ENCODE measurements at regions not wholly inside any gene's neighbourhood (a gene's known extent, or its start where the extent isn't known, plus 50 kb on each side); places are given as distances from the start of the nearest gene placed in this dataset.
"Not testable (repeated sequence)": the region's sequence is repeated elsewhere in the genome, so short reads cannot be mapped to it uniquely, and the experiment has no call there.

DNA sequence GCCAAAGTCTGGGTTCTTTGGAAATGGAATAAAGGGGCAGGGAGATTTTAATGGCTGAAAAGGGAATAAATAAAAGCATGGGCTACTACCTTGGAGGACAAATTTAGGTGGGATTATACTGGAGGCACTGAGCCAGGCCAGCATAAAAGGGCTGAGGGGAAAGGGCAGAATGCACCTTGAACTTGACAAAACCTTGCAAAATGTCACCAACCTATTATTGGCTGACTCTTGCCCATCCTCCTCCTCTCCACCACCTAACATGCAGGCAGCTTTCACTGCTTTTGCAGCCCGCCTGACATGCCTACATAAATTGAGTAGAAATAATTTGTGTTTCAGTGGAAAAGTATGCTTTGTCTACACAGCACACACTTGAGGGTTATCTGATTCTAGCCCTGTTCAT, 65.3 kb upstream of the ABLIM1 start:
- no peak for TF ChIP-seq ZNF274 (IDR thresholded peaks at IDR 0.05; ENCODE audit: low read depth, low read length)
- H3K4me3 ChIP-seq (ENCODE audit: low read length): no peak overlapping the region

DNA sequence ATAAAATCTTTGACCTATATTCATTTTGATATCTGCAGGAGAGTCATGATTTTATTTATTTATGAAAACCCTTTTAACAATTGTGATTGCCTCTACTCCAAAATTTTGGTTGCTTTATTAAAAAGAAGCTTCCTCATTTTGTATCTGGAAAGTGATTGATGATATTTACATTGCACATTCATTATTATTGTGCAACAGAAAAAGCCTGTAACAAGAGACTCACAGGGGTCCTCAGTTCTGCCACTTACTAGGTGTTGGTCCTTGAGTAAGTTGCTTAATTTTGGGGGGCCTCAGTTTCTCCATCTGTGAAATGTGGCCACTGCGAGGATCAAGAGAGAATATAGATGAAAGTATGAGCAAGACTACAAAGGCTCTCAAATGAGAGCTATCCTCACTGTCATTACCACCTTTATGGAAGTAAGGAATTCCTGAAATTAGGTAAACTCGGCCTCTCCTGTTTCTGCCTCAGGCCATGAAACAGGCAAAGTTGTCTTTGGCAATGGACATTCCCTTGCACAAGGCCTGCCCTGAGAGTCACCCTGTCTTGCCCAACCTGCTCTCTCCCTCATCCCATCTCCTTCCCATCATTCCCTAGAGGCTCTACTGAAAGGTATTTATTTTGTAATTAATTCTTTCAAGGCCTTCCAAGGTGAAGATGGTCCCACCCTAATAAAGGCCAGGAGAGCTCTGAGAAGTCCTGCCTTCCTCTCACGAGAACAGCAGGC, 66.1 kb upstream of the ABLIM1 start:
- no peak overlapping the region for H3K4me3 ChIP-seq (ENCODE audit: low read length)
- TF ChIP-seq ZNF274 (IDR thresholded peaks at IDR 0.05; ENCODE audit: low read depth, low read length): no peak

DNA sequence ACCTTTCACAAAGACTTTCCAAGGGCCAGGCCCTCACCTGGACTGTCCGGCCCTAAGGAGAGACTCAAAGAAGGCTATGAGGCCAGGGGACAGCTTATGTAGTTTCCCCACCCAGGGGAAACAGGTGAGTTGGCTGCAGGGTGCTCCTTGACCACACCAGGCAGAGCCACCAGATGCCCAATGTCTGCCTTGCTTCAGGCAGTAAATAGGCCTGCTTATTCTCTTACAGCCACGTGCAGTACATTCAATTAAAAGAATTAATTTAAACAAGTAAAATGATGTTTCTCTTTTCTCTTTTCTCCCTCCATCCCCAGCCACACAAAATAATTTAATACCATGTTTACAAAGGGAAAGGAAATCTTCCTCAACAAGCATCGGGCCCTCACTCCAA, 66.6 kb upstream of the ABLIM1 start:
- H3K4me3 ChIP-seq (ENCODE audit: low read length): no peak overlapping the region

DNA sequence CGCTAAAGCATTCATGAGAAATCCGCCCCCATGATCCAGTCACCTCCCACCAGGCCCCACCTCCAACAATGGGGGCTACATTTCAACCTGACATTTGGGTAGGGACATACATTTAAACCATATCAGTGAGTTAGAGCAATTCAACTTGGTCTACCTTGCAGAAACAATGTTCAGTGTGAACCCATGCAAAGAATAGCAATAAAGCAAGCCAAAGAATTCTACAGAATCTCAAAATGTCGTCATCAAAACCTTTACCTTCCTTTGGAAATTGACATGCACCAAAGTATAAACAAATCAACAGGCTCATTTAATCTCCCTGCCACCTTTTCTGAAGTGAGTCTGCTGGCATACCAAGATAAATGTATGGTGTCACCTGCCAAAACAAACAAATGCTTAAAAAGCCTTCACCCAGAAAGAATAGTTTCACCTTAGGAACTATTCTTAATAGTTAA, 68.8 kb upstream of the ABLIM1 start:
- no peak for TF ChIP-seq ZNF274 (IDR thresholded peaks at IDR 0.05; ENCODE audit: low read depth, low read length)
- no peak overlapping the region for H3K4me3 ChIP-seq (ENCODE audit: low read length)

More for the DNA sequence above, 66.6 kb upstream of the ABLIM1 start:
- TF ChIP-seq ZNF274 (IDR thresholded peaks at IDR 0.05; ENCODE audit: low read depth, low read length): no peak

DNA sequence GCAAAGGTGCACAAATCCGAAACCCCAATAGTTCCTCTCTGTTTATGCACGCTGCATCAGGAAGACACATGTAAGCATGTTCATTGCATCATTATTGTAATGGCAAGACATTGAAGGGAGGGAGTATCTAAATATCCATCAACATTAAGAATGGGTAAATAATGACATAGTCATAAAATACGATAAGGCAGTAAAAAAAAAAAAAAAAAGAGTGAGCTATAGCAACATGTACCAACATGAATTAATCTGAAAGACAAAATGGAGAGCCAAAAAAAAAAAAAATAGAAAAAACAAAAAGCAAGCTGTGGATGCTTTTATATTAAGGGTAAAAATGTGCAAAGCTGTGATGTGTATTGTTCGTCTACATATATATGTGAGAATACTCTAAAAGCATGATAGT, 70.2 kb upstream of the ABLIM1 start:
- no peak overlapping the region for H3K4me3 ChIP-seq (ENCODE audit: low read length)
- TF ChIP-seq ZNF274 (IDR thresholded peaks at IDR 0.05; ENCODE audit: low read depth, low read length): no peak

DNA sequence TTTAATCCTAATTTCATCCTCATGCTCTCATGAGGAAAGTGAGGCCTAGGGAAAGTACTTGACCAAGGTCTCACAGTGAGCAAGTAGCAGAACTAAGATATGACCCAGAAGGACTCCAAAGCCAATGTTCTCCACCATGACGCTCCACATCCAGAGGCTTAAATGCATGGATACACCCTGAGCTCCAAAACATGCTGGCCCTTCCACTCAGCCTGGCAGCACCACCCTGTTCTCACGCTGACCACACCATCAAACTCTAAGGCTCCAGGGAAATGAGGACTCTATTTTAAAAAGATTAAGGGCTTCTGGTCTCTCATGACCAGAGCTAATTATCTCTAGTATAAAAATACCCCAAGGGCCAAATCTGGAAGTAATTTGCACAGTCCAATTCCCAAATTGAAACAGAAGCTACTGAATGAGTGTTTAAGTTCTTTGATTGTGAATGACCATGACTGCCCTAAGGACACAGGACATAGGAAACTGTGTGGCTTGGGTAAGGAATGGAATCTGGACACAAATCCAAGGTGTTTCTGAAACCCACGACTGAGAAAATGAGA, 71.1 kb upstream of the ABLIM1 start:
- TF ChIP-seq ZNF274 (IDR thresholded peaks at IDR 0.05; ENCODE audit: low read depth, low read length): no peak
- H3K4me3 ChIP-seq (ENCODE audit: low read length): no peak overlapping the region

DNA sequence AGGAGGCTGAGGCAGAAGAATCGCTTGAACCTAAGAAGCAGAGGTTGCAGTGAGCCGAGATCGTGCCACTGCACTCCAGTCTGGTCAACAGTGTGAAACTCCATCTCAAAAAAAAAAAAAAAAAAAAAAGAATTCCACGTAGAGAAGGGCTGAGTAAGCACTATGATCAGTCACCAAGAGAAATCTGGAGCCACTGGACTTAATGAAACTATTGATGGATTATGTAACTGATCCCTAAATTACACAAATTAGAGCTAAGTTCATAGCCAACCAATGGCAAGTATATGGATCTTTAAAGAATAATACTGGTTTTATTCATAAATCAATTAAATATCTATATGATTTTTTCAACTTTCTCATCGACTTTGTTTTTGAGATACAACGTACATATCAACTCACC, 72.2 kb upstream of the ABLIM1 start:
- no peak overlapping the region for H3K4me3 ChIP-seq (ENCODE audit: low read length)
- no peak for TF ChIP-seq ZNF274 (IDR thresholded peaks at IDR 0.05; ENCODE audit: low read depth, low read length)

DNA sequence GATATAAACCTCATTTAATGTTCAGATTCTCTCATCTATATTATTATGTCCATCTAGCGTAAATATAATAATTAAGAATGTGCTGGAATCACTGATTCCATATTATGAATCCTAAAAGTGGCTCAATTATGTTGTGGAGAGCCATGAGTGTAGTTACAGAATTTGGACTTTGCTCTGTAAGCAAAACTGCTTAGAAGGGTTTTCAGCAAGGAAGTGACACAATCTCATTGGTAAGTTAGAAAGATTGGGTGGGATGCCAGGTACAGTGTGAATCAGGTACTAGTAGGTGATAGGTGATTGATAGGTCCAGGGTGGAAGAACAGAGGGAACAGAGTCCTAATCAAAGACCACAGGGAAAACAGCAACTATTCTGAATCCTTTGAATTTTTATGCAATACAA, 74.9 kb upstream of the ABLIM1 start:
- no peak overlapping the region for H3K4me3 ChIP-seq (ENCODE audit: low read length)
- no peak for TF ChIP-seq ZNF274 (IDR thresholded peaks at IDR 0.05; ENCODE audit: low read depth, low read length)

DNA sequence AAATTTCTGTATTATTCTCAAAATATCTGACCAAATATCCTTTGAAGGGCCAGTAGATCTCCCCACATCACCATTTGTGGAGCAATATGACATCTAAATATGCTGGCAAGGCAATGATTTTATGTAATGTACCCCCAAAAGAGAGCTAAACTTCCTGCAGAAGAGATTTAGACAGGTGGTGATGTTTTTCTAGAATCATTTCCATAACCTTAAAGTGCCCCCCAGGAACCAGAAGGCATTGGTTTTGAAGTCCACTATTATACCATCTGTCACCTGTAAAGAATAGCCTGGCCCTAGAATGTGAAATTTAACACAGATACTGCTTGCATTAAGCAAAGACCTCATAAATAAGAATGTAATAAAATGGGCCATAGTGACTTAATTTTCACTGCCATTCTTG, 77.9 kb upstream of the ABLIM1 start:
- H3K4me3 ChIP-seq (ENCODE audit: low read length): no peak overlapping the region
- TF ChIP-seq ZNF274 (IDR thresholded peaks at IDR 0.05; ENCODE audit: low read depth, low read length): no peak

DNA sequence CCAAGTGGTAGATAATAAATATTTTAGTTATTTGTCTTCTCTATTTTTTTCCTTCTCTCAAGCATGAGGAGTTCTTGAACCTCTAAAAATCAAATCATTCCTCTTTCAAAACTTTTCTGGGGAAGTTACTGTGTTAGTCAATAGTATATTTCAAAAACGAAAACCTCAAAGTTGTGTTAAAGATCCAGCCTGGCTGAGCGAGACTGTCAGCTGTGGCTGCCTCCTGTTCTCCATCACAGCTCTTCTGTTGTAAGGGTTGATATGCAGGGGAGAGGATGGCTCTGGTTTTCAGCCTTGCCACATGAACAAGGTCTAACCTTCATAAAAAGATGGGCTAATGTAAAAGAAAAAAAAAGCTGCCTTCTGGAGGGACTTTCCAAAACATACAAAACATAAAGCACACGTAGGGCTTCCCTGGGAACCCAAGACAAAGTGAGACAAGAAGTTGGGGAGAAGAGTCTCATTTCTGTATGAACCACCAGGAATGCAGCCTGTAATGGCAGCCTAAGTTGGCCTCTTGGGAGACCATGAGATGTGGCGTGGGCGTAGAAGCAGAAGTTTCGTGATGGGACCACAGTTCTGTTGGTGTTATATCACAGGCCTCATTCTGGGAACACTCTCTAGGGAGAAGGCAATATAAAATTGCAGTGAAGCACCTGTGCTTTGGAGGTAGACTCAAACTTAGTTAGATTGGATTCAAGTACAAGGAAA, 77.9 kb upstream of the FHIP2A start:
- no peak overlapping the region for H3K4me3 ChIP-seq (ENCODE audit: low read length)
- no peak for TF ChIP-seq ZNF274 (IDR thresholded peaks at IDR 0.05; ENCODE audit: low read depth, low read length)

DNA sequence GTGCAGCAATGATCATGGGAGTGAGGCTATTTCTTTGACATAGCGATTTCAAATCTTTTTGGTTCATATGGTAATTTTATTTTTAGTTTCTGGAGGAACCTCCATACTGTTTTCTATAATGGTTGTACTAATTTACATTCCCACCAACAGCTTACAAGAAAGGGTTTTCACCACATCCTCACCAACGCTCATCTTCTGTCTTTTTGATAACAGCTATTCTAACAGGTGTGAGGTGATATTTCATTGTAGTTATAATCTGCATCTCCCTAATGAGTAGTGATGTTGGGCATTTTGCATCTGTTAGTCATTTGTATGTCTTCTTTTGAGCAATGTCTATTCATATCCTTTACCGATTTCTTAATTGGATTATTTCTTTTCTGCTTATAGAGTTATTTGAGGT, 75.0 kb upstream of the FHIP2A start:
- no peak overlapping the region for H3K4me3 ChIP-seq (ENCODE audit: low read length)
- no peak for TF ChIP-seq ZNF274 (IDR thresholded peaks at IDR 0.05; ENCODE audit: low read depth, low read length)

DNA sequence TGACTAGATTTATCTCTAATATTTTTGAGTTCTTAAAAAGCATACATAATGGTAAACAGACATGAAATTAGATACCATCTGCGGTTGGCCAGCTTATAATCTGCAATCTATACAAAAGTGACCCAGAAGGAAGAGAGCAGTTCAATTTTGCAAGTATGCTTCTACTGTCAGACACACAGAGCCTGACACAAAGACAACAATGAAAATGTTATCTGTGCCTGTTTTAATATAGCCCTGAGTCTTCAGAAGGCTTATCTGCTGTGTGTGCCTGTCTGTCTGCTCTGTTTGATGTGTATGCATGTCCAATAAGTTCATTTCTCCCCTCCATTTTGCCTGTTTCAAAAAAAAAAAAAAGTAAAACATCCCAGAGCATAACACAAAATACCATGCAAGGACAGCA, 73.3 kb upstream of the FHIP2A start:
- no peak for TF ChIP-seq ZNF274 (IDR thresholded peaks at IDR 0.05; ENCODE audit: low read depth, low read length)
- H3K4me3 ChIP-seq (ENCODE audit: low read length): no peak overlapping the region

DNA sequence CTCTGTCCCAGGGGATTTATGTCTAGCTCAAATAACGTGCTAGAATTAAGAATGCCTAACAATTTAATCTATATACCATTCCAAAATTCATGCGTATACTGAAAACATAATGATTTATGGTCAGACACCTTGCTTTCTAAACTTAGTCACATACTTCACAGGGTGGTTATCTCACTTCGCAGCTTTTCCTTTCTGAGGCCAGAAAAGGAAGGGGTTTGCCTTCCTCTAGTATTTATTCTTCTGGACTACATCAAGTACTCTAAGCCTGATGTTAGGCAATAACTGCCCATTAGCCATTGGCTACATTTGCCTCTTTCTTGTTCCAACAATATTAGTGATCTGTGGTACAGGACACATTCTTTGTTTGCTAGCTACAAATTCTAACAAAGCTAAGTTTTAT, 72.6 kb upstream of the FHIP2A start:
- no peak for TF ChIP-seq ZNF274 (IDR thresholded peaks at IDR 0.05; ENCODE audit: low read depth, low read length)

DNA sequence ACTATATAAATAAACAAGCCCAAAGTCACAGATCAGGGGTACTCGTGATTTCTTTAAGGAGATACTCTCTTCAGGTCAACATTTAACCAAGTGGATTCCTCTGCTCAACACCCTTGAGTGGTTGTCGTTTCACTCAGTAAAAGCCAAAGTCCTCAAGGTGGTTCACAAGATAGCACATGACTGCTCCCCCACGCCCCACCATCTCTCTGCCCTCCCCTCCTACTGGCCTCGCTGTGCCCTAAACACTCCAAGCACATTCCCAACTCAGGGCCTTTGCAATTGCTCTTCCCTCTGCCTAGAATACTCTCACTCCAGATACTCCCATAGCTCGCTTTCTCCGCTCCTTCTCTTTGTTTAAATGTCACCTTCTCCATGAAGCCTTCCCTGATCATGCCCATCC, 72.1 kb upstream of the FHIP2A start:
- no peak overlapping the region for H3K4me3 ChIP-seq (ENCODE audit: low read length)
- no peak for TF ChIP-seq ZNF274 (IDR thresholded peaks at IDR 0.05; ENCODE audit: low read depth, low read length)

More for the DNA sequence above, 72.6 kb upstream of the FHIP2A start:
- no peak overlapping the region for H3K4me3 ChIP-seq (ENCODE audit: low read length)

DNA sequence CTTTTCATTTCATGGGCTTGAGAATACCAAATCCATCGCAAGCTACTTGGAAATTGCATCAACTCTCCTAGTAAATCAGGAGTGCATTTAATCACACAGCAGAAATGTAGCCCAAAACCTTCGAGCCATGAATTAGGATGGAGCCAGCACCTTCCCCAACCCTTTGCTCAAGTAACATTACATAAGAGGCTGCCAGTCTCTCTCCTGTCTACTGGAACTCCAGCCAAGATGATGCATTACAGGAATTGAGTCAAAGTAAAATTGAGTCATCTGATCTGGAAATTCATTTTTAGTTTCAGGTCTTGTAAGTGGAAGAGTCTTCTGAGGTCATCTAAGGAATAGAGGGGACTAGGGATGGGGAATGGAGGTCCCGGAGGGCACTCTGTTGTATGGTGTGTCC, 69.7 kb upstream of the FHIP2A start:
- TF ChIP-seq ZNF274 (IDR thresholded peaks at IDR 0.05; ENCODE audit: low read depth, low read length): no peak
- H3K4me3 ChIP-seq (ENCODE audit: low read length): no peak overlapping the region

DNA sequence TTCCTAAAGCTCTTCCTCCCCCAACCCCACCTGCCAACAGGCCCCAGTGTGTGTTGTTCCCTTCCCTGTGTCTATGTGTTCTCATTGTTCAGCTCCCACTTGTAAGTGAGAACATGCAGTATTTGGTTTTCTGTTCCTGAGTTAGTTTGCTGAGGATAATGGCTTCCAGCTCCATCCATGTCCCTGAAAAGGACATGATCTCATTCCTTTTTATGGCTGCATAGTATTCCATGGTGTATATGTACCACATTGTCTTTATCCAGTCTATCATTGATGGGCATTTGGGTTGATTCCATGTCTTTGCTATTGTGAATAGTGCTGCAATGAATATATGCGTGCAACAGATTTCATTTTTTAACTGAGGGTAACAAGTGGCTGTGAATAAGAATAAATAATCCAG, 69.0 kb upstream of the FHIP2A start:
- H3K4me3 ChIP-seq (ENCODE audit: low read length): not testable (repeated sequence)
